ENCODE measurements at regions not wholly inside any gene's neighbourhood (a gene's known extent, or its start where the extent isn't known, plus 50 kb on each side); places are given as distances from the start of the nearest gene placed in this dataset.

- peaks cover 0 to 2% (median 0%) of the 10 kb centered on the region in 5 experiments for H3K27me3 ChIP-seq (replicated peaks in 2 of 5; ENCODE audit: control insufficient read depth in 4 of 5, insufficient read depth in 5 of 5, low read length in 4 of 5)
These were observed 176.9 kb downstream of the FAT3 start for GRCh38 chr11:92401520-92401919.

GRCh38 chr11:92406472-92406871 lies 181.9 kb downstream of the FAT3 start:
- DNase-seq = no peak
- 100% methylated on average over 1 of the region's 2 CpGs for WGBS (ENCODE audit: insufficient coverage)
- no peaks in the 10 kb centered on the region for H3K9me3 ChIP-seq (ENCODE audit: control extremely low read depth in 1 of 5, control insufficient read depth in 4 of 5, insufficient read depth in 2 of 5, low read depth in 1 of 5, low read length in 4 of 5)
- no peaks in the 10 kb centered on the region for H3K36me3 ChIP-seq (ENCODE audit: control insufficient read depth in 4 of 4, insufficient read depth in 4 of 4, low read length in 3 of 4)
- peaks cover 0 to 8% (median 0%) of the 10 kb centered on the region in 5 experiments for H3K27me3 ChIP-seq (replicated peaks in 2 of 5; ENCODE audit: control insufficient read depth in 4 of 5, insufficient read depth in 5 of 5, low read length in 4 of 5)
- H3K4me1 ChIP-seq (ENCODE audit: control extremely low read depth in 1 of 4, control insufficient read depth in 4 of 4, insufficient read depth in 4 of 4, low read length in 3 of 4) = no peaks in the 10 kb centered on the region
- H3K4me3 ChIP-seq (ENCODE audit: control insufficient read depth in 1 of 7, extremely low read depth in 1 of 7, insufficient read depth in 4 of 7, low read depth in 2 of 7, low read length in 6 of 7) = no peak overlapping the region
- ChIA-PET CTCF (no interaction called here), POLR2A (no interaction called here)
- no peak overlapping the region for H3K27ac ChIP-seq (ENCODE audit: insufficient read depth in 1 of 2, low read depth in 1 of 2, low read length in 2 of 2, poor library complexity in 1 of 2, severe bottlenecking in 2 of 2)

More at GRCh38 chr11:92401520-92401919, 176.9 kb downstream of the FAT3 start:
- ChIA-PET POLR2A (no interaction called here), CTCF (no interaction called here)
- no peaks in the 10 kb centered on the region for H3K4me1 ChIP-seq (ENCODE audit: control extremely low read depth in 1 of 4, control insufficient read depth in 4 of 4, insufficient read depth in 4 of 4, low read length in 3 of 4)
- H3K9me3 ChIP-seq (ENCODE audit: control extremely low read depth in 1 of 5, control insufficient read depth in 4 of 5, insufficient read depth in 2 of 5, low read depth in 1 of 5, low read length in 4 of 5) = peaks cover 0 to 2% (median 0%) of the 10 kb centered on the region in 5 experiments
- H3K27ac ChIP-seq (ENCODE audit: insufficient read depth in 1 of 2, low read depth in 1 of 2, low read length in 2 of 2, poor library complexity in 1 of 2, severe bottlenecking in 2 of 2) = no peak overlapping the region
- no peak overlapping the region for H3K4me3 ChIP-seq (ENCODE audit: control insufficient read depth in 1 of 7, extremely low read depth in 1 of 7, insufficient read depth in 4 of 7, low read depth in 2 of 7, low read length in 6 of 7)
- H3K36me3 ChIP-seq (ENCODE audit: control insufficient read depth in 4 of 4, insufficient read depth in 4 of 4, low read length in 3 of 4) = no peaks in the 10 kb centered on the region
- no peak for DNase-seq

- no peaks in the 10 kb centered on the region for H3K9me3 ChIP-seq (ENCODE audit: control extremely low read depth in 1 of 5, control insufficient read depth in 4 of 5, insufficient read depth in 2 of 5, low read depth in 1 of 5, low read length in 4 of 5)
- ChIA-PET POLR2A (no interaction called here), CTCF (no interaction called here)
- H3K27ac ChIP-seq (ENCODE audit: insufficient read depth in 1 of 2, low read depth in 1 of 2, low read length in 2 of 2, poor library complexity in 1 of 2, severe bottlenecking in 2 of 2) = no peak overlapping the region
- 88% methylated on average over 3 of the region's 3 CpGs for WGBS (ENCODE audit: insufficient coverage)
- H3K4me3 ChIP-seq (ENCODE audit: control insufficient read depth in 1 of 7, extremely low read depth in 1 of 7, insufficient read depth in 4 of 7, low read depth in 2 of 7, low read length in 6 of 7) = no peak overlapping the region
- no peaks in the 10 kb centered on the region for H3K4me1 ChIP-seq (ENCODE audit: control extremely low read depth in 1 of 4, control insufficient read depth in 4 of 4, insufficient read depth in 4 of 4, low read length in 3 of 4)
- H3K27me3 ChIP-seq (replicated peaks in 2 of 5; ENCODE audit: control insufficient read depth in 4 of 5, insufficient read depth in 5 of 5, low read length in 4 of 5) = peaks cover 0 to 8% (median 0%) of the 10 kb centered on the region in 5 experiments
- H3K36me3 ChIP-seq (ENCODE audit: control insufficient read depth in 4 of 4, insufficient read depth in 4 of 4, low read length in 3 of 4) = no peaks in the 10 kb centered on the region
- DNase-seq = no peak
These were observed 184.7 kb downstream of the FAT3 start for GRCh38 chr11:92409355-92409754.

- DNase-seq = no peak
These were observed 185.3 kb downstream of the FAT3 start for GRCh38 chr11:92409956-92410355.

GRCh38 chr11:92410526-92410925 lies 185.9 kb downstream of the FAT3 start:
- H3K4me1 ChIP-seq (ENCODE audit: control extremely low read depth in 1 of 4, control insufficient read depth in 4 of 4, insufficient read depth in 4 of 4, low read length in 3 of 4) = no peaks in the 10 kb centered on the region
- H3K27me3 ChIP-seq (replicated peaks in 2 of 5; ENCODE audit: control insufficient read depth in 4 of 5, insufficient read depth in 5 of 5, low read length in 4 of 5) = peaks cover 0 to 8% (median 0%) of the 10 kb centered on the region in 5 experiments
- H3K4me3 ChIP-seq (ENCODE audit: control insufficient read depth in 1 of 7, extremely low read depth in 1 of 7, insufficient read depth in 4 of 7, low read depth in 2 of 7, low read length in 6 of 7) = no peak overlapping the region
- no peaks in the 10 kb centered on the region for H3K36me3 ChIP-seq (ENCODE audit: control insufficient read depth in 4 of 4, insufficient read depth in 4 of 4, low read length in 3 of 4)
- no CpG with 5 or more reads among the region's 1 CpG for WGBS (ENCODE audit: insufficient coverage)
- CTCF ChIA-PET = interaction anchor here (1.2 kb wide), 1 partner anchor 10 kb away, joined by 3 read pairs; no protein-coding TSS in a partner anchor
- H3K27ac ChIP-seq (ENCODE audit: insufficient read depth in 1 of 2, low read depth in 1 of 2, low read length in 2 of 2, poor library complexity in 1 of 2, severe bottlenecking in 2 of 2) = no peak overlapping the region
- no peak for DNase-seq
- no peaks in the 10 kb centered on the region for H3K9me3 ChIP-seq (ENCODE audit: control extremely low read depth in 1 of 5, control insufficient read depth in 4 of 5, insufficient read depth in 2 of 5, low read depth in 1 of 5, low read length in 4 of 5)
- POLR2A ChIA-PET = no interaction called here

More at GRCh38 chr11:92409956-92410355, 185.3 kb downstream of the FAT3 start:
- no peaks in the 10 kb centered on the region for H3K9me3 ChIP-seq (ENCODE audit: control extremely low read depth in 1 of 5, control insufficient read depth in 4 of 5, insufficient read depth in 2 of 5, low read depth in 1 of 5, low read length in 4 of 5)
- 100% methylated on average over 3 of the region's 3 CpGs for WGBS (ENCODE audit: insufficient coverage)
- peaks cover 0 to 8% (median 0%) of the 10 kb centered on the region in 5 experiments for H3K27me3 ChIP-seq (replicated peaks in 2 of 5; ENCODE audit: control insufficient read depth in 4 of 5, insufficient read depth in 5 of 5, low read length in 4 of 5)
- ChIA-PET CTCF (interaction anchor here (1.2 kb wide), 1 partner anchor 11 kb away, joined by 3 read pairs; no protein-coding TSS in a partner anchor), POLR2A (no interaction called here)
- no peak overlapping the region for H3K27ac ChIP-seq (ENCODE audit: insufficient read depth in 1 of 2, low read depth in 1 of 2, low read length in 2 of 2, poor library complexity in 1 of 2, severe bottlenecking in 2 of 2)
- H3K36me3 ChIP-seq (ENCODE audit: control insufficient read depth in 4 of 4, insufficient read depth in 4 of 4, low read length in 3 of 4) = no peaks in the 10 kb centered on the region
- no peaks in the 10 kb centered on the region for H3K4me1 ChIP-seq (ENCODE audit: control extremely low read depth in 1 of 4, control insufficient read depth in 4 of 4, insufficient read depth in 4 of 4, low read length in 3 of 4)
- H3K4me3 ChIP-seq (ENCODE audit: control insufficient read depth in 1 of 7, extremely low read depth in 1 of 7, insufficient read depth in 4 of 7, low read depth in 2 of 7, low read length in 6 of 7) = no peak overlapping the region

DNA sequence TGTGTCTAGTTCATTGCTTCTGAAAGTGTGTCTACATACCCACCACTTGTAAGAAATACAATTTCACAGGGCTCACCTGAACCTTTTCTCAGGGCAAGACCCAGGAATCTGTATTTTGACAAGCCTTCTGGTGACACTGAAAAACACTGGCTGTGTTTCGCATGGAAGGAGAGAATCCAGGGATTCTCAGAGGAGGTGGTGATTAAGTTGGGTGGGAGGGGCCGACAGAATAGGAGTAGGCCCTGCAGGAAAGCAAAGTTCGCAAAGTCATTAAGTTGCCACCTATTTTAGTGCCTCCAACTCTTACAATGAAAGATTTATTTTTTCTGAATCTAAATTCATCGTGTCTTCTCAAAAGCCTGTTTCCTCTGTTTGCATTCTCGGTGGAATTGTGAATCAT lies 186.8 kb downstream of the FAT3 start:
- Histone ChIP-seq H3K9me3 (ENCODE audit: control extremely low read depth in 1 of 5, control insufficient read depth in 4 of 5, insufficient read depth in 2 of 5, low read depth in 1 of 5, low read length in 4 of 5) (no peaks in the 10 kb centered on the region), H3K4me3 (ENCODE audit: control insufficient read depth in 1 of 7, extremely low read depth in 1 of 7, insufficient read depth in 4 of 7, low read depth in 2 of 7, low read length in 6 of 7) (no peak overlapping the region), H3K36me3 (ENCODE audit: control insufficient read depth in 4 of 4, insufficient read depth in 4 of 4, low read length in 3 of 4) (no peaks in the 10 kb centered on the region), H3K27ac (ENCODE audit: insufficient read depth in 1 of 2, low read depth in 1 of 2, low read length in 2 of 2, poor library complexity in 1 of 2, severe bottlenecking in 2 of 2) (no peak overlapping the region), H3K27me3 (replicated peaks in 2 of 5; ENCODE audit: control insufficient read depth in 4 of 5, insufficient read depth in 5 of 5, low read length in 4 of 5) (peaks cover 0 to 7% (median 0%) of the 10 kb centered on the region in 5 experiments), H3K4me1 (ENCODE audit: control extremely low read depth in 1 of 4, control insufficient read depth in 4 of 4, insufficient read depth in 4 of 4, low read length in 3 of 4) (no peaks in the 10 kb centered on the region)
- CTCF ChIA-PET = no interaction called here
- POLR2A ChIA-PET = no interaction called here
- no peak for DNase-seq
- WGBS (ENCODE audit: insufficient coverage) = 78% methylated on average over 1 of the region's 5 CpGs

GRCh38 chr11:92413757-92414513 lies 189.3 kb downstream of the FAT3 start:
- POLR2A ChIA-PET = no interaction called here
- no peak overlapping the region for H3K27ac ChIP-seq (ENCODE audit: insufficient read depth in 1 of 2, low read depth in 1 of 2, low read length in 2 of 2, poor library complexity in 1 of 2, severe bottlenecking in 2 of 2)
- CTCF ChIA-PET = no interaction called here
- H3K4me1 ChIP-seq (ENCODE audit: control extremely low read depth in 1 of 4, control insufficient read depth in 4 of 4, insufficient read depth in 4 of 4, low read length in 3 of 4) = no peaks in the 10 kb centered on the region
- 80% methylated on average over 5 of the region's 7 CpGs for WGBS (ENCODE audit: insufficient coverage)
- DNase-seq = no peak
- no peaks in the 10 kb centered on the region for H3K9me3 ChIP-seq (ENCODE audit: control extremely low read depth in 1 of 5, control insufficient read depth in 4 of 5, insufficient read depth in 2 of 5, low read depth in 1 of 5, low read length in 4 of 5)
- H3K27me3 ChIP-seq (replicated peaks in 2 of 5; ENCODE audit: control insufficient read depth in 4 of 5, insufficient read depth in 5 of 5, low read length in 4 of 5) = peaks cover 0 to 2% (median 0%) of the 10 kb centered on the region in 5 experiments
- no peaks in the 10 kb centered on the region for H3K36me3 ChIP-seq (ENCODE audit: control insufficient read depth in 4 of 4, insufficient read depth in 4 of 4, low read length in 3 of 4)
- H3K4me3 ChIP-seq (ENCODE audit: control insufficient read depth in 1 of 7, extremely low read depth in 1 of 7, insufficient read depth in 4 of 7, low read depth in 2 of 7, low read length in 6 of 7) = no peak overlapping the region
